CD14-positive monocyte (primary cell): ENCODE measurements at regions not wholly inside any gene's neighbourhood (a gene's known extent, or its start where the extent isn't known, plus 50 kb on each side); places are given as distances from the start of the nearest gene placed in this dataset.

Source experiments
- DNase-seq, 3 donors: peaks; one replicate each; pipeline ENCODE4 v3.0.0-alpha.2; 2011 to 2022
- H2AFZ ChIP-seq: 2 replicates; pipeline ENCODE4 v1.6.0; 2012; ENCODE audit warnings: mild to moderate bottlenecking, low read depth, low read length, inconsistent platforms; ENCODE audit not compliant: insufficient read depth, poor library complexity, severe bottlenecking
- H3K27ac ChIP-seq, 2 donors: 1 replicate in 1 of 2; 2 replicates in 1 of 2; pipeline ENCODE4 v1.5.1; 2012 to 2013; ENCODE audit warnings: low read length in 2 of 2, control low read depth in 1 of 2, inconsistent platforms in 1 of 2, low read depth in 1 of 2, mild to moderate bottlenecking in 1 of 2
- H3K27me3 ChIP-seq, 2 donors: one replicate each; pipeline versions ENCODE4 v1.6.0 to v1.6.1; 2011 to 2013; ENCODE audit warnings: low read length in 2 of 2; ENCODE audit not compliant: control insufficient read depth in 2 of 2, insufficient read depth in 2 of 2
- H3K36me3 ChIP-seq, 2 donors: replicated peaks in 1 of 2; 1 replicate in 1 of 2; 2 replicates in 1 of 2; pipeline versions ENCODE4 v1.5.1 to v1.6.1; 2012 to 2013; ENCODE audit warnings: low read length in 2 of 2, control low read depth in 1 of 2, inconsistent platforms in 1 of 2, mild to moderate bottlenecking in 1 of 2; ENCODE audit not compliant: insufficient read depth in 2 of 2, control insufficient read depth in 1 of 2
- H3K4me1 ChIP-seq, 2 donors: 1 replicate in 1 of 2; 2 replicates in 1 of 2; pipeline versions ENCODE4 v1.5.1 to v1.6.1; 2012 to 2013; ENCODE audit warnings: low read length in 2 of 2, control low read depth in 1 of 2, inconsistent platforms in 1 of 2, mild to moderate bottlenecking in 1 of 2, moderate library complexity in 1 of 2; ENCODE audit not compliant: insufficient read depth in 2 of 2, control insufficient read depth in 1 of 2
- H3K4me2 ChIP-seq: replicated peaks from 2 replicates; pipeline ENCODE3; 2012; ENCODE audit warnings: low read length, moderate library complexity, mild to moderate bottlenecking; ENCODE audit not compliant: poor library complexity, severe bottlenecking; ENCODE audit errors: extremely low read depth
- H3K4me3 ChIP-seq, 3 experiments: fragments of 200-600 bp in 1 of 3; sonication (generic) in 1 of 3; replicated peaks in 1 of 3; 1 replicate in 2 of 3; 2 replicates in 1 of 3; pipeline ENCODE4 v1.5.1; 2011 to 2013; ENCODE audit warnings: low read length in 3 of 3, mild to moderate bottlenecking in 3 of 3, control low read depth in 2 of 3, low read depth in 2 of 3, inconsistent platforms in 1 of 3, moderate library complexity in 1 of 3
- H3K79me2 ChIP-seq: 2 replicates; pipeline ENCODE4 v1.6.0; 2012; ENCODE audit warnings: mild to moderate bottlenecking, control low read depth, inconsistent platforms, low read length, moderate library complexity; ENCODE audit not compliant: insufficient read depth
- H3K9ac ChIP-seq: 2 replicates; pipeline ENCODE4 v1.6.0; 2017; ENCODE audit warnings: low read length, mild to moderate bottlenecking; ENCODE audit not compliant: insufficient read depth, poor library complexity, severe bottlenecking
- H3K9me3 ChIP-seq, 2 donors: replicated peaks in 1 of 2; 1 replicate in 1 of 2; 2 replicates in 1 of 2; pipeline versions ENCODE4 v1.5.1 to v1.6.1; 2012 to 2013; ENCODE audit warnings: low read length in 2 of 2, control low read depth in 1 of 2; ENCODE audit not compliant: control insufficient read depth in 1 of 2, insufficient read depth in 1 of 2
- H4K20me1 ChIP-seq: 2 replicates; pipeline ENCODE4 v1.6.0; 2012; ENCODE audit warnings: mild to moderate bottlenecking, low read length, control low read depth, moderate library complexity; ENCODE audit not compliant: insufficient read depth
- H3K27ac Mint-ChIP-seq, 7 donors: one replicate each; pipeline ENCODE4 v1.8.0; 2020; ENCODE audit warnings: mild to moderate bottlenecking in 7 of 7, mixed read lengths in 7 of 7, moderate library complexity in 6 of 7, inconsistent platforms in 2 of 7
- H3K27me3 Mint-ChIP-seq, 3 donors: one replicate each; pipeline ENCODE4 v1.8.0; 2021 to 2022; ENCODE audit warnings: low read depth in 3 of 3, mild to moderate bottlenecking in 3 of 3, mixed read lengths in 3 of 3, moderate library complexity in 3 of 3, inconsistent platforms in 1 of 3
- H3K36me3 Mint-ChIP-seq, 2 donors: one replicate each; pipeline ENCODE4 v1.8.0; 2020; ENCODE audit warnings: mixed read lengths in 2 of 2, inconsistent platforms in 1 of 2, mild to moderate bottlenecking in 1 of 2
- H3K4me1 Mint-ChIP-seq: one replicate; pipeline ENCODE4 v1.8.0; 2020; ENCODE audit warnings: mild to moderate bottlenecking, mixed read lengths
- H3K4me3 Mint-ChIP-seq, 2 donors: one replicate each; pipeline ENCODE4 v1.8.0; 2020; ENCODE audit warnings: mild to moderate bottlenecking in 2 of 2, mixed read lengths in 2 of 2, moderate library complexity in 1 of 2
- H3K9me3 Mint-ChIP-seq, 7 donors: one replicate each; pipeline ENCODE4 v1.8.0; 2020 to 2022; ENCODE audit warnings: mixed read lengths in 7 of 7, mild to moderate bottlenecking in 6 of 7, moderate library complexity in 6 of 7, inconsistent platforms in 2 of 7
- CTCF ChIP-seq: fragments of 200-600 bp; IDR thresholded peaks from one replicate; pipeline ENCODE4 v1.8.0; 2022; ENCODE audit warnings: antibody characterized with exemption, mild to moderate bottlenecking
- WGBS: methylation state at CpG from one replicate; pipeline ENCODE4 v1.1.5; 2013; ENCODE audit warnings: missing lambda C conversion rate; ENCODE audit not compliant: insufficient coverage; 5-methylcytosine and 5-hydroxymethylcytosine counted together
- intact Hi-C, 2 donors: fragments of 100-400 bp; cut with micrococcal nuclease; formaldehyde crosslinking; loops; one replicate each; pipeline versions ENCODE4 v1.15.0 to v1.15.1; 2023

- no peak for TF ChIP-seq CTCF
- H4K20me1 ChIP-seq: no peaks in the 10 kb centered on the region
- no peaks in the 10 kb centered on the region for H3K4me1 ChIP-seq
- H3K9me3 Mint-ChIP-seq: peaks cover 5 to 16% (median 13%) of the 10 kb centered on the region in 7 donors
- no peaks in the 10 kb centered on the region for H3K79me2 ChIP-seq
- 92% methylated on average over 3 of the region's 5 CpGs for WGBS
- no peak for DNase-seq
- no peaks in the 10 kb centered on the region for H3K36me3 Mint-ChIP-seq
- intact Hi-C loops: no loop called here
- H3K27ac ChIP-seq: no peak overlapping the region
- peak overlapping the region in 1 of 7 donors; percentile 18 for H3K27ac Mint-ChIP-seq
- H3K9me3 ChIP-seq: peaks cover 7 to 15% of the 10 kb centered on the region in 2 donors
- H3K4me1 Mint-ChIP-seq: no peaks in the 10 kb centered on the region
- no peaks in the 10 kb centered on the region for H3K27me3 ChIP-seq
- no peak overlapping the region for H3K4me2 ChIP-seq
- no peaks in the 10 kb centered on the region for H3K36me3 ChIP-seq
- H3K9ac ChIP-seq: no peak overlapping the region
- no peak overlapping the region for H3K4me3 Mint-ChIP-seq
- H3K27me3 Mint-ChIP-seq: peaks cover 0 to 3% (median 0%) of the 10 kb centered on the region in 3 donors
- no peak overlapping the region for H3K4me3 ChIP-seq
- H2AFZ ChIP-seq: no peak overlapping the region
Measured at GRCh38 chr18:1930291-1931270, 640.7 kb downstream of the METTL4 start.

GRCh38 chr18:1952486-1952885, 618.8 kb downstream of the METTL4 start:
- Histone ChIP-seq H3K27me3 (no peaks in the 10 kb centered on the region), H3K36me3 (no peaks in the 10 kb centered on the region), H3K4me1 (no peaks in the 10 kb centered on the region), H3K4me3 (no peak overlapping the region), H3K79me2 (no peaks in the 10 kb centered on the region), H3K9ac (no peak overlapping the region), H3K4me2 (no peak overlapping the region), H3K27ac (no peak overlapping the region), H4K20me1 (no peaks in the 10 kb centered on the region), H2AFZ (no peak overlapping the region), H3K9me3 (peaks cover 0 to 10% of the 10 kb centered on the region in 2 donors)
- no peaks in the 10 kb centered on the region for H3K4me1 Mint-ChIP-seq
- intact Hi-C loops: no loop called here
- TF ChIP-seq CTCF: no peak
- no peak overlapping the region for H3K4me3 Mint-ChIP-seq
- 80% methylated on average over 2 of the region's 5 CpGs for WGBS
- no peak overlapping the region for H3K27ac Mint-ChIP-seq
- H3K27me3 Mint-ChIP-seq: no peaks in the 10 kb centered on the region
- DNase-seq: no peak
- H3K9me3 Mint-ChIP-seq: peaks cover 0 to 9% (median 4%) of the 10 kb centered on the region in 7 donors
- H3K36me3 Mint-ChIP-seq: no peaks in the 10 kb centered on the region
